ENCODE measurements at regions not wholly inside any gene's neighbourhood (a gene's known extent, or its start where the extent isn't known, plus 50 kb on each side); places are given as distances from the start of the nearest gene placed in this dataset.

DNA sequence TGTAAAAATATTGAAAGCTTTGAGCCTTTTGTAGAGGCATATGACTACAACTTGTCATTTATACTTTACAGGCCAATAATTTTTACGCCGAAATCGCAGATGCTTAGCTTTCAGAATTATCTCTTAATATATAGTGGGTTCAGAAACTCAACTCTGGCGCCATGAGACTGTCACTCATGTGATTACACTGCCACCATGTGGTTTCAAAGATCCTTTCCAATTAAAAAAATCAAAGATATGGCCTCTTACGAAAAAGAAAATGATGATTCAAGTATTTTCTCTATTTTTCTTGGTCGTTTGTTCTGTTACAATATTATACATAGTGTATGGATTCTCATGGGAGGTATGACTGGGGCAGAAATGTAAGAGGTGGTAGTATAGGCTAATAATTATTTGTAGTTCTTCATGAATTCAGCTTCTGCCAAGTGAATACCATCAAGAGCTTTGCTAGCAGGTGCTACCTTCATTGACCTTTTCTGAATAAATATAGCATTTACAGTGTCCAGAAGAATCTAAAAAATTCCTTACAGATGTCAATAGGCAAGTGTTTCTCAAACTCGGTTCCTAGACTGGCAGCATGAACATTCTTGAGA lies 751.7 kb upstream of the GOLIM4 start:
- TF ChIP-seq, protein P1, sequence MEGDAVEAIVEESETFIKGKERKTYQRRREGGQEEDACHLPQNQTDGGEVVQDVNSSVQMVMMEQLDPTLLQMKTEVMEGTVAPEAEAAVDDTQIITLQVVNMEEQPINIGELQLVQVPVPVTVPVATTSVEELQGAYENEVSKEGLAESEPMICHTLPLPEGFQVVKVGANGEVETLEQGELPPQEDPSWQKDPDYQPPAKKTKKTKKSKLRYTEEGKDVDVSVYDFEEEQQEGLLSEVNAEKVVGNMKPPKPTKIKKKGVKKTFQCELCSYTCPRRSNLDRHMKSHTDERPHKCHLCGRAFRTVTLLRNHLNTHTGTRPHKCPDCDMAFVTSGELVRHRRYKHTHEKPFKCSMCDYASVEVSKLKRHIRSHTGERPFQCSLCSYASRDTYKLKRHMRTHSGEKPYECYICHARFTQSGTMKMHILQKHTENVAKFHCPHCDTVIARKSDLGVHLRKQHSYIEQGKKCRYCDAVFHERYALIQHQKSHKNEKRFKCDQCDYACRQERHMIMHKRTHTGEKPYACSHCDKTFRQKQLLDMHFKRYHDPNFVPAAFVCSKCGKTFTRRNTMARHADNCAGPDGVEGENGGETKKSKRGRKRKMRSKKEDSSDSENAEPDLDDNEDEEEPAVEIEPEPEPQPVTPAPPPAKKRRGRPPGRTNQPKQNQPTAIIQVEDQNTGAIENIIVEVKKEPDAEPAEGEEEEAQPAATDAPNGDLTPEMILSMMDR (IDR thresholded peaks at IDR 0.05; ENCODE audit: borderline replicate concordance, extremely low read depth, low read length, poor library complexity, severe bottlenecking) = peak; percentile 59
- TF ChIP-seq EZH2 (IDR thresholded peaks at IDR 0.05; ENCODE audit: borderline replicate concordance, low read depth, low read length, severe bottlenecking) = no peak
